Panc1 (cell line): ENCODE measurements at regions not wholly inside any gene's neighbourhood (a gene's known extent, or its start where the extent isn't known, plus 50 kb on each side); places are given as distances from the start of the nearest gene placed in this dataset.

Experiments
- ATAC-seq: fragments of 200-7000 bp; cut with Tn5 transposase; 2 replicates; pipeline ENCODE4 v1.9.1; 2020; ENCODE audit warnings: mild to moderate bottlenecking, moderate library complexity
- BruUV-seq: library from RNA; stranded (reverse); fragments of 400-500 nt; replicated peaks from 2 replicates; lab custom pipeline; 2021; lab: Mats Ljungman, UMichigan
- CTCF ChIA-PET: fragments of 300-600 bp; sonication (Branson Sonifier 250); formaldehyde crosslinking; loops from one replicate; lab custom pipeline; 2022; ENCODE audit warnings: antibody characterized with exemption; lab: Charles Lee
- POLR2A ChIA-PET: fragments of 300-600 bp; sonication (Branson Sonifier 250); formaldehyde crosslinking; loops from one replicate; lab custom pipeline; 2022; ENCODE audit warnings: antibody characterized with exemption; lab: Charles Lee
- DNase-seq: peaks from one replicate; pipeline ENCODE4 v3.0.0-alpha.2; 2010; ENCODE audit warnings: low read depth, low spot score
- H3K27ac ChIP-seq: 2 replicates; pipeline ENCODE4 v1.5.1; 2011; ENCODE audit warnings: mild to moderate bottlenecking, low read length, inconsistent platforms
- H3K27me3 ChIP-seq: fragments of 200-500 bp; sonication (Bioruptor generic); 2 replicates; pipeline ENCODE4 v1.6.0; 2014; ENCODE audit warnings: low read length, inconsistent platforms; ENCODE audit not compliant: control insufficient read depth, insufficient read depth
- H3K36me3 ChIP-seq: fragments of 200-500 bp; sonication (Bioruptor generic); 2 replicates; pipeline ENCODE4 v1.5.1; 2014; ENCODE audit warnings: inconsistent platforms, mild to moderate bottlenecking, low read length, moderate library complexity; ENCODE audit not compliant: control insufficient read depth, insufficient read depth
- H3K4me1 ChIP-seq: 2 replicates; pipeline ENCODE4 v1.5.1; 2011; ENCODE audit warnings: inconsistent platforms, mild to moderate bottlenecking, low read length, moderate library complexity; ENCODE audit not compliant: control insufficient read depth, insufficient read depth
- H3K4me3 ChIP-seq, 2 experiments: 2 replicates each; pipeline ENCODE4 v1.5.1; 2011 to 2012; ENCODE audit warnings: low read depth in 2 of 2, low read length in 2 of 2, mild to moderate bottlenecking in 2 of 2, inconsistent platforms in 1 of 2, moderate library complexity in 1 of 2
- H3K9me3 ChIP-seq: fragments of 200-500 bp; sonication (Bioruptor generic); 2 replicates; pipeline ENCODE4 v1.5.1; 2014; ENCODE audit warnings: low read depth, mild to moderate bottlenecking, inconsistent platforms, low read length, moderate library complexity; ENCODE audit not compliant: control insufficient read depth, insufficient read depth
- CTCF ChIP-seq: fragments of 450-650 bp; IDR thresholded peaks from 2 replicates; pipeline ENCODE4 v1.5.1; 2017; ENCODE audit warnings: mild to moderate bottlenecking
- POLR2AphosphoS5 ChIP-seq: IDR thresholded peaks from 2 replicates; pipeline ENCODE4 v1.6.1; 2012; ENCODE audit warnings: mild to moderate bottlenecking, low read depth, low read length, moderate library complexity
- REST ChIP-seq, 2 experiments: IDR thresholded peaks; 2 replicates each; pipeline ENCODE4 v1.6.1; 2011 to 2012; ENCODE audit warnings: low read depth in 2 of 2, control low read depth in 1 of 2, low read length in 1 of 2, mild to moderate bottlenecking in 1 of 2, moderate library complexity in 1 of 2; ENCODE audit not compliant: insufficient read depth in 1 of 2
- SIN3A ChIP-seq: IDR thresholded peaks from 2 replicates; pipeline ENCODE4 v1.6.1; 2012; ENCODE audit warnings: low read depth, mild to moderate bottlenecking, low read length, moderate library complexity, borderline replicate concordance; ENCODE audit not compliant: insufficient read depth
- TCF7L2 ChIP-seq: IDR thresholded peaks from 2 replicates; pipeline ENCODE4 v1.6.1; 2011; ENCODE audit warnings: mild to moderate bottlenecking, low read depth, low read length, inconsistent platforms
- in situ Hi-C: cut with HindIII; loops from 2 replicates; pipeline ENCODE4 v1.10.0; 2016; ENCODE audit warnings: low sequenced_read_pairs, low pct_unique_long_range_greater_than_20kb
- intact Hi-C: fragments of 100-400 bp; cut with micrococcal nuclease; formaldehyde crosslinking; loops from one replicate; pipeline ENCODE4 v1.10.0; 2022; ENCODE audit not compliant: unreplicated experiment

- TF ChIP-seq REST (IDR thresholded peaks at IDR 0.05; ENCODE audit: insufficient read depth in 1 of 2, low read depth in 2 of 2, low read length in 1 of 2) (no peak), TCF7L2 (no peak), POLR2AphosphoS5 (no peak), CTCF (no peak), SIN3A (no peak)
- in situ Hi-C loops = no loop called here
- POLR2A ChIA-PET = no interaction called here
Measured at GRCh38 chr1:204754821-204755220, 69.3 kb upstream of the LRRN2 start.

GRCh38 chr1:204756349-204756748, 70.8 kb upstream of the LRRN2 start:
- ATAC-seq = no peak
- CTCF ChIA-PET = no interaction called here
- BruUV-seq = no TSS peak

More at GRCh38 chr1:204754821-204755220, 69.3 kb upstream of the LRRN2 start:
- H3K36me3 ChIP-seq = no peaks in the 10 kb centered on the region
- no peaks in the 10 kb centered on the region for H3K9me3 ChIP-seq
- H3K4me1 ChIP-seq = no peaks in the 10 kb centered on the region
- ATAC-seq (no peak), DNase-seq (no peak)
- CTCF ChIA-PET = no interaction called here
- BruUV-seq = no TSS peak
- H3K27ac ChIP-seq = no peak overlapping the region
- intact Hi-C loops = no loop called here
- no peaks in the 10 kb centered on the region; the same call in 1 of the 2 replicates for H3K27me3 ChIP-seq
- H3K4me3 ChIP-seq = no peak overlapping the region

More at GRCh38 chr1:204756349-204756748, 70.8 kb upstream of the LRRN2 start:
- in situ Hi-C loops (no loop called here), intact Hi-C loops (no loop called here)
- Histone ChIP-seq H3K4me3 (no peak overlapping the region), H3K9me3 (no peaks in the 10 kb centered on the region), H3K4me1 (no peaks in the 10 kb centered on the region), H3K27ac (no peak overlapping the region), H3K36me3 (no peaks in the 10 kb centered on the region), H3K27me3 (peaks cover 8% of the 10 kb centered on the region; the same call in 1 of the 2 replicates)
- no peak for DNase-seq
- POLR2A ChIA-PET = no interaction called here
- TF ChIP-seq CTCF (no peak), TCF7L2 (no peak), POLR2AphosphoS5 (no peak), SIN3A (no peak), REST (IDR thresholded peaks at IDR 0.05; ENCODE audit: insufficient read depth in 1 of 2, low read depth in 2 of 2, low read length in 1 of 2) (no peak)
